Spinal cord (tissue), 9 donors: ENCODE measurements at regions not wholly inside any gene's neighbourhood (a gene's known extent, or its start where the extent isn't known, plus 50 kb on each side); places are given as distances from the start of the nearest gene placed in this dataset.

Source experiments
- DNase-seq, 6 donors: peaks; one replicate each; pipeline versions ENCODE4 v3.0.0 to v3.0.0-alpha.2; 2013 to 2015; ENCODE audit warnings: low spot score in 6 of 6, low read depth in 4 of 6
- H3K27ac ChIP-seq: one replicate; pipeline ENCODE4 v1.5.1; 2013; ENCODE audit warnings: low read depth, low read length, control low read depth
- H3K27me3 ChIP-seq: one replicate; pipeline ENCODE4 v1.6.1; 2013; ENCODE audit warnings: low read length; ENCODE audit not compliant: control insufficient read depth, insufficient read depth
- H3K36me3 ChIP-seq: one replicate; pipeline ENCODE4 v1.6.1; 2013; ENCODE audit warnings: low read length; ENCODE audit not compliant: control insufficient read depth, insufficient read depth
- H3K4me1 ChIP-seq: one replicate; pipeline ENCODE4 v1.6.1; 2013; ENCODE audit warnings: low read length; ENCODE audit not compliant: control insufficient read depth, insufficient read depth
- H3K4me3 ChIP-seq: one replicate; pipeline ENCODE4 v1.5.1; 2013; ENCODE audit warnings: low read depth, low read length, control low read depth
- H3K9me3 ChIP-seq: one replicate; pipeline ENCODE4 v1.6.1; 2013; ENCODE audit warnings: low read length; ENCODE audit not compliant: control insufficient read depth, insufficient read depth
- WGBS: methylation state at CpG from one replicate; pipeline ENCODE4 v1.1.5; 2013; ENCODE audit warnings: missing lambda C conversion rate; ENCODE audit not compliant: insufficient coverage; 5-methylcytosine and 5-hydroxymethylcytosine counted together
- donor health status: healthy.

GRCh38 chr4:155114790-155115189 is 93.6 kb upstream of the NPY2R start:
- Histone ChIP-seq H3K36me3 (no peaks in the 10 kb centered on the region), H3K9me3 (peaks cover 2% of the 10 kb centered on the region), H3K27ac (no peak overlapping the region), H3K4me1 (no peaks in the 10 kb centered on the region), H3K4me3 (no peak overlapping the region), H3K27me3 (no peaks in the 10 kb centered on the region)
- no peak for DNase-seq

- no peaks in the 10 kb centered on the region for H3K27me3 ChIP-seq
- no peak overlapping the region for H3K27ac ChIP-seq
- no peaks in the 10 kb centered on the region for H3K4me1 ChIP-seq
- peaks cover 2% of the 10 kb centered on the region for H3K9me3 ChIP-seq
- no peaks in the 10 kb centered on the region for H3K36me3 ChIP-seq
- no peak overlapping the region for H3K4me3 ChIP-seq
- no peak for DNase-seq
Measured at GRCh38 chr4:155119006-155119405, 89.4 kb upstream of the NPY2R start.

DNA sequence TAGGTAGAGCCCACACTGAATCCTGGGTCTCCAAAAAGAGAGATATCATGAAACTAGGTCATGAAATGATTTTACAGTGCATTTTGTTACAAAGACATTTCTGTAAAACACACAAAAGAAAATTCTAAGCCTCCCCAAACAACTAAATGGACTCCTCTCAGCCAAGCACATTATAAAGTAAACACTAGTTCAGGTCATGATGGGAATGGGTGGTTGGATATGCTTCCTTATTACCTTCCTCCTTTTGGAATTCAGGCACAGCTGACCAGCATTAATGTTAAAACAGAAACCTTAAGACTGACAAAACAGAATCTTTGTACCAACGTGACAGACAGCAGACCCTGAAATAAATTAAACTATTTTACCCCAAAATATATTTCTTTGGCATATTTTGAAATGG is 87.9 kb upstream of the NPY2R start:
- no peaks in the 10 kb centered on the region for H3K4me1 ChIP-seq
- no peak for DNase-seq
- no peaks in the 10 kb centered on the region for H3K36me3 ChIP-seq
- no peak overlapping the region for H3K4me3 ChIP-seq
- no CpG with 5 or more reads among the region's 1 CpG for WGBS
- no peaks in the 10 kb centered on the region for H3K27me3 ChIP-seq
- no peak overlapping the region for H3K27ac ChIP-seq
- peaks cover 2% of the 10 kb centered on the region for H3K9me3 ChIP-seq

DNA sequence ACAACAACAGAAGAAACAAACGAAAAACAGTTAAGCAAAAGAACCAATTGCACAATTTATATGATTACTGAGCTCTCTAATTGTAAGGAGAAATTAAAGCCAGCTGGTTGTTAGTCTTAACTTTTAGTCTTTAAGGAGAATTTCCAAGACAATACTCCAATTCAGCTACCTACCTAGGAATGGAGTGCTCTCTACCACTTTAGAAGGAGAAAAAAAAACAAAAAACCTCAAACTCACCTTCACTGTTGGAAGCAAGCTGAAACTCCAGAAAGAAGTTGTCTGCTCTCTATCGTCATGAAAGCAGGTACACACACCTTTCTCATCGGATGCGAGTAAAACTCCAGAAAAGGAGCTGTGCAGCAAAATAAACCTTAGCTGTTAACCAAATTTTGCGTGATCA is 86.1 kb upstream of the NPY2R start:
- Histone ChIP-seq H3K9me3 (peaks cover 2% of the 10 kb centered on the region), H3K4me3 (no peak overlapping the region), H3K27me3 (no peaks in the 10 kb centered on the region), H3K36me3 (no peaks in the 10 kb centered on the region), H3K4me1 (no peaks in the 10 kb centered on the region), H3K27ac (no peak overlapping the region)
- no peak for DNase-seq
- WGBS, result 95% methylated on average over 4 of the region's 5 CpGs

DNA sequence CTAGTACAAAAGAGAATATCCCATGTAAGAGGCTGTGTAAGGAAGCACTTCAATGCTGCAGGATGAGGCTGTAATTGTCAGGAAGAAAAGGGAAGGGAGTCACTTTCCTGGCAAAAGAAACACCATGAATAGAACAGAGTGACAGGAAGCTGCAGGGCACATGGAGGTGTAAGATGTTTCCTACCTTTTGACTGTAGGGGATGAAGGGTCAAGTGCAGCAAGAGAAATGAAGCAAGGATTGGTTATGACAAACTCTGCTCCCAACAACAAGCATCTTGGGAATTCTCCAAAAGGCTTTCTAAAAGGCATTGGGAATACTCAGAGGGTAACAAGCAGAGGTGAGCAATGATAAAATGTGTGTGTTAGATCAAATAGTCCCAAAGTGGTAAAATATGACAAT is 74.3 kb upstream of the NPY2R start:
- no peaks in the 10 kb centered on the region for H3K9me3 ChIP-seq
- H3K27ac ChIP-seq, result no peak overlapping the region
- no peaks in the 10 kb centered on the region for H3K4me1 ChIP-seq
- no peaks in the 10 kb centered on the region for H3K27me3 ChIP-seq
- H3K4me3 ChIP-seq, result no peak overlapping the region
- no peak for DNase-seq
- H3K36me3 ChIP-seq, result no peaks in the 10 kb centered on the region

- Histone ChIP-seq H3K36me3 (no peaks in the 10 kb centered on the region), H3K4me1 (no peaks in the 10 kb centered on the region), H3K27me3 (no peaks in the 10 kb centered on the region), H3K9me3 (no peaks in the 10 kb centered on the region), H3K4me3 (no peak overlapping the region), H3K27ac (no peak overlapping the region)
- peak in 4 of 6 donors; percentile 14 to 55 (median 42) for DNase-seq
- no CpG with 5 or more reads among the region's 5 CpGs for WGBS
Measured at GRCh38 chr4:155140889-155141288, 67.5 kb upstream of the NPY2R start.

DNA sequence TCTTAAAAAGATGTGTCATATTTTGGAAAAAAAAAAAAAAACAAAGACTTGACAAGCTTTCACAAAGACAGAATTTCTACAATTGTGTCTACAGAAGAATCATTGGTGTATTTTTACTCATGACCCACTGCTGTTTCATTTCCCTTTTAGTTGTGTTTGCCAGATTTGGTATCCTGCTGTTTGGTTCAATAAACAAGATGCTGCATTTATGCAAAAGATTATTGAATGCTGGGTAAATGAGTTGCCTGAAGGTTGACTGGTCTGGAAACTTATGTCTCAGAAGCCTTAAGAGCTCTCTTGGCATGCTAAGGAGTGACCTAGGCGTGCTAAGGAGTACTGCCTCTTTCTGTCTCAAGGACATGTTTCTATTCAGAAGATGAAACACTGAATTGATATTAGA is 64.9 kb upstream of the NPY2R start:
- Histone ChIP-seq H3K4me1 (no peaks in the 10 kb centered on the region), H3K4me3 (no peak overlapping the region), H3K9me3 (no peaks in the 10 kb centered on the region), H3K36me3 (no peaks in the 10 kb centered on the region), H3K27ac (no peak overlapping the region), H3K27me3 (no peaks in the 10 kb centered on the region)
- DNase-seq, result peak in 1 of 6 donors; percentile 62
- WGBS, result no CpG with 5 or more reads among the region's 1 CpG
